OCI-LY1 (cell line): ENCODE measurements at regions not wholly inside any gene's neighbourhood (a gene's known extent, or its start where the extent isn't known, plus 50 kb on each side); places are given as distances from the start of the nearest gene placed in this dataset.

Experiments
- EZH2 ChIP-seq: fragments of 200-600 bp; sonication (generic), shearing (Covaris generic); IDR thresholded peaks from 2 replicates; pipeline ENCODE4 v1.8.0; 2017; ENCODE audit warnings: borderline replicate concordance, mixed run types, mild to moderate bottlenecking, antibody characterized with exemption, low read length, moderate library complexity, mixed read lengths
- TF ChIP-seq, protein P1 (sequence below): fragments of 200-600 bp; sonication (generic), shearing (Covaris generic); IDR thresholded peaks from 2 replicates; pipeline ENCODE4 v1.5.1; 2017; ENCODE audit warnings: mild to moderate bottlenecking, antibody characterized with exemption, low read length, moderate library complexity, mixed read lengths

DNA sequence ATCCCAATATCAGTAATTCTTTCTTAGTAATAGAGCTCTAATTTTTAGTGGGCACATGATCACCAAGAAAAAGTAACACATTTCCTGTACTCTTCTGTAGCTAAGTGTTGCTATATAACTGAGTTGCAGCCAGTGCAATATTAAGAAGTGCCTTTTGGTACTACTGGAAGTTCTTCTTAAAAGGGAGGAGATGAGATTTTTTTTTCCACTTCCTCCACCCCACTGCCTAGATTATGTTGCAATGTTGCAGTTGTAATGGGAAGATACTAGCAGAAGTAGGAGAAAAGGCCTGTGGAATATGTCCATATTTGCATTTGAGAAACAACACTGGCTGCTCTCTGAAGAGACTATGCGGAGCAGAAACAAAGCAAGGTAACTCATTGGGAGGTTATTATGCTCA, 280.6 kb upstream of the ANO5 start:
- TF ChIP-seq, protein P1, sequence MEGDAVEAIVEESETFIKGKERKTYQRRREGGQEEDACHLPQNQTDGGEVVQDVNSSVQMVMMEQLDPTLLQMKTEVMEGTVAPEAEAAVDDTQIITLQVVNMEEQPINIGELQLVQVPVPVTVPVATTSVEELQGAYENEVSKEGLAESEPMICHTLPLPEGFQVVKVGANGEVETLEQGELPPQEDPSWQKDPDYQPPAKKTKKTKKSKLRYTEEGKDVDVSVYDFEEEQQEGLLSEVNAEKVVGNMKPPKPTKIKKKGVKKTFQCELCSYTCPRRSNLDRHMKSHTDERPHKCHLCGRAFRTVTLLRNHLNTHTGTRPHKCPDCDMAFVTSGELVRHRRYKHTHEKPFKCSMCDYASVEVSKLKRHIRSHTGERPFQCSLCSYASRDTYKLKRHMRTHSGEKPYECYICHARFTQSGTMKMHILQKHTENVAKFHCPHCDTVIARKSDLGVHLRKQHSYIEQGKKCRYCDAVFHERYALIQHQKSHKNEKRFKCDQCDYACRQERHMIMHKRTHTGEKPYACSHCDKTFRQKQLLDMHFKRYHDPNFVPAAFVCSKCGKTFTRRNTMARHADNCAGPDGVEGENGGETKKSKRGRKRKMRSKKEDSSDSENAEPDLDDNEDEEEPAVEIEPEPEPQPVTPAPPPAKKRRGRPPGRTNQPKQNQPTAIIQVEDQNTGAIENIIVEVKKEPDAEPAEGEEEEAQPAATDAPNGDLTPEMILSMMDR, result no peak
- no peak for TF ChIP-seq EZH2
